Uterus (tissue), 3 donors: ENCODE measurements at regions not wholly inside any gene's neighbourhood (a gene's known extent, or its start where the extent isn't known, plus 50 kb on each side); places are given as distances from the start of the nearest gene placed in this dataset.

Experiments used
- DNase-seq, 2 donors: peaks; one replicate each; pipeline ENCODE4 v3.0.0-alpha.2; 2019 to 2020
- H3K27ac ChIP-seq, 2 donors: fragments of 200-600 bp; sonication (generic); 1 replicate in 1 of 2; 2 replicates in 1 of 2; pipeline ENCODE4 v1.5.1; 2016 to 2018
- H3K27me3 ChIP-seq, 2 donors: fragments of 200-600 bp; sonication (generic); one replicate each; pipeline ENCODE4 v1.5.1; 2018 to 2019; ENCODE audit warnings: control low read depth in 1 of 2
- H3K36me3 ChIP-seq, 2 donors: fragments of 200-600 bp; sonication (generic); one replicate each; pipeline ENCODE4 v1.5.1; 2019; ENCODE audit warnings: control low read depth in 1 of 2
- H3K4me1 ChIP-seq, 2 donors: fragments of 200-600 bp; sonication (generic); one replicate each; pipeline ENCODE4 v1.5.1; 2018 to 2019; ENCODE audit warnings: control low read depth in 1 of 2
- H3K4me3 ChIP-seq, 2 donors: fragments of 200-600 bp; sonication (generic); 1 replicate in 1 of 2; 2 replicates in 1 of 2; pipeline ENCODE4 v1.5.1; 2018 to 2019; ENCODE audit warnings: mild to moderate bottlenecking in 1 of 2
- H3K9me3 ChIP-seq, 2 donors: fragments of 200-600 bp; sonication (generic); one replicate each; pipeline ENCODE4 v1.5.1; 2019; ENCODE audit warnings: control low read depth in 1 of 2
- POLR2A ChIP-seq, 2 donors: fragments of 450-650 bp; IDR thresholded peaks; one replicate each; pipeline ENCODE4 v1.6.1; 2016; ENCODE audit warnings: antibody characterized with exemption in 2 of 2, mild to moderate bottlenecking in 1 of 2, moderate library complexity in 1 of 2
- intact Hi-C: fragments of 100-400 bp; cut with DNase I; formaldehyde crosslinking; loops from one replicate; pipeline ENCODE4 v1.15.1; 2023; ENCODE audit warnings: low total_unique reads
- TF ChIP-seq, protein P1 (sequence below), 4 experiments: fragments of 200-600 bp in 2 of 4; fragments of 450-650 bp in 2 of 4; sonication (generic) in 2 of 4; IDR thresholded peaks; one replicate each; pipeline ENCODE4 v1.5.1; 2016 to 2019; ENCODE audit warnings: antibody characterized with exemption in 4 of 4, mild to moderate bottlenecking in 2 of 4, moderate library complexity in 1 of 4
- donor health status: DM: yes; HTN: yes; CAD: no.

DNA sequence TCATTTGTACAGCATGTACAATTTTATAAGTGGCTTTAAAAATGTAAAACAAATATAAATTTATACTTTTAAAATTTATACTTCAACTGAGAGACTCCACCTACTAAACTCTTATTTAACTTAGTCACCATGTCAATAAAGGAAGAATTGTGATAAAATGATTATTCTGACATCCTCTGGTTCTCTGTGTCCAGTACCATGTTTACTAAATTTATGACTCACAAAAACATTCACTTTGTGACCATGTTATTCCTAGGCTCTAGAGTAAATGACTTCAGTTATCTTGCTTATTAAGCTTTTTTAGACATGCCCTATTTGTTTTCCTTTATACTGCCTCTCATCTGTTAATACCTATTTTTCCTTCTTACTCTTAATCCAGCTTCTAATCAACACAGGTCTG, 959.6 kb upstream of the SLC39A10 start:
- intact Hi-C loops, result no loop called here
- no peaks in the 10 kb centered on the region for H3K4me1 ChIP-seq
- no peak overlapping the region for H3K4me3 ChIP-seq
- no peaks in the 10 kb centered on the region for H3K27me3 ChIP-seq
- no peak for TF ChIP-seq POLR2A (IDR thresholded peaks at IDR 0.05)
- TF ChIP-seq, protein P1, sequence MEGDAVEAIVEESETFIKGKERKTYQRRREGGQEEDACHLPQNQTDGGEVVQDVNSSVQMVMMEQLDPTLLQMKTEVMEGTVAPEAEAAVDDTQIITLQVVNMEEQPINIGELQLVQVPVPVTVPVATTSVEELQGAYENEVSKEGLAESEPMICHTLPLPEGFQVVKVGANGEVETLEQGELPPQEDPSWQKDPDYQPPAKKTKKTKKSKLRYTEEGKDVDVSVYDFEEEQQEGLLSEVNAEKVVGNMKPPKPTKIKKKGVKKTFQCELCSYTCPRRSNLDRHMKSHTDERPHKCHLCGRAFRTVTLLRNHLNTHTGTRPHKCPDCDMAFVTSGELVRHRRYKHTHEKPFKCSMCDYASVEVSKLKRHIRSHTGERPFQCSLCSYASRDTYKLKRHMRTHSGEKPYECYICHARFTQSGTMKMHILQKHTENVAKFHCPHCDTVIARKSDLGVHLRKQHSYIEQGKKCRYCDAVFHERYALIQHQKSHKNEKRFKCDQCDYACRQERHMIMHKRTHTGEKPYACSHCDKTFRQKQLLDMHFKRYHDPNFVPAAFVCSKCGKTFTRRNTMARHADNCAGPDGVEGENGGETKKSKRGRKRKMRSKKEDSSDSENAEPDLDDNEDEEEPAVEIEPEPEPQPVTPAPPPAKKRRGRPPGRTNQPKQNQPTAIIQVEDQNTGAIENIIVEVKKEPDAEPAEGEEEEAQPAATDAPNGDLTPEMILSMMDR (IDR thresholded peaks at IDR 0.05), result no peak
- no peak for DNase-seq
- H3K9me3 ChIP-seq, result no peaks in the 10 kb centered on the region
- H3K36me3 ChIP-seq, result no peaks in the 10 kb centered on the region
- H3K27ac ChIP-seq, result no peak overlapping the region

DNA sequence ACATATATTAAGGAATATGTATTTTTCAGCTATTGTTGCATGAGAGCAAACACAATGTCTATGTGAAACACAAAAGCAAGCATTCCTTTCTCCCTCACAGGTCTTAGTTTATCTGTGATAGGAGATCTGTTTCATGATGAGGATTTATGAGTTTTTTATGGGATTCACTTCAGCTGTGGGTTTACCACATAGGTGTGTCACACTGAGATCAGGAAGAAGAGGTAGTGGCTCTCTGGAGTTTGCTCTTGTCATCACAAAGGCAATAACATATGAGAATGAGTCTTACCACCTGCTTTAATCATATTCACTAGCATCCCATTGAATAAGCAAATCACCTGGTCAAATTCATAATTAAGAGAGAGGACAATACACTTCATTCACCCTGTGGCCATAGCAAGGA, 960.3 kb upstream of the SLC39A10 start:
- H3K27ac ChIP-seq, result no peak overlapping the region
- TF ChIP-seq, protein P1 (IDR thresholded peaks at IDR 0.05), result no peak
- TF ChIP-seq POLR2A (IDR thresholded peaks at IDR 0.05), result no peak
- no peak overlapping the region for H3K4me3 ChIP-seq
- no peaks in the 10 kb centered on the region for H3K27me3 ChIP-seq
- no peak for DNase-seq
- no peaks in the 10 kb centered on the region for H3K4me1 ChIP-seq
- H3K9me3 ChIP-seq, result no peaks in the 10 kb centered on the region
- no peaks in the 10 kb centered on the region for H3K36me3 ChIP-seq
- intact Hi-C loops, result no loop called here

DNA sequence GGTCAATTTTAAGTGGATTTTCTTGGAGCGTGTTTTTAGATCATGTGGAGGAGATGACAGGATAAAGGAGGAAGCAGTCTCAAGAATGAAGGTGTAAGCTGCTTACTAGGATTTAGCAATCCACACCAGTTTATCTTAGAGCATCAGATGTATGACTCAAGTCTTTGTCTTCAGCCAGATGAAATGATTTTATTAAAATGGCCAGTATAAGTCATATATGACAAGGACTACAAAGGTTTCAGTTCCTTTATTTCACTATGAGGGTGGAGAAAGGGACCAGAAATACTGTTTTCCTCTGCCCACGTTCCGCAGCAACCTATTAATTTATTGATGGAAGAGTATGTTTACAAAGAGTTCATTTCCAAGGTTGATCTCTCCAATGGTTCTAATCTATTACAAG, 970.5 kb upstream of the SLC39A10 start:
- Histone ChIP-seq H3K36me3 (no peaks in the 10 kb centered on the region), H3K4me1 (no peaks in the 10 kb centered on the region), H3K4me3 (no peak overlapping the region), H3K9me3 (no peaks in the 10 kb centered on the region), H3K27ac (no peak overlapping the region), H3K27me3 (no peaks in the 10 kb centered on the region)
- no peak for DNase-seq
- TF ChIP-seq, protein P1 (IDR thresholded peaks at IDR 0.05), result no peak
- no peak for TF ChIP-seq POLR2A (IDR thresholded peaks at IDR 0.05)
- intact Hi-C loops, result no loop called here

DNA sequence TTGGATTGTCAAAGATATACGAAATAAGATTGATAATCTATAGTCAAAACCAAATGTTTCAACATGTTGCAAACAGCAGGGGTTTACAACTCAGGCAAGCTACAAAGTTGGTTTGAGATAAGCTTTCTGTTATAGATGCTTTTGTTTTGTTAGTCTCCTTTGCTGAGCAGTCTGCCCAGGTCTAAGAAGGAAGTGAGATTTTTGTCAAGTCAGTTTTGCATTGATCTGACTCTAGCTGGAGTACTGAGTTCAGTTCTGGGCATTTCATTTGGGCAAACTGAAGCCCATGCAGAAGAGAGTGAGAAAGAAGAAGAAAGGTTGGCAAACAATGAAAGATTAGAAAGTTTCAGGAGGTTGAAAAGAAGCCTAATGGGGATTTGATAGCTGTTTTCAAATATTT, 983.0 kb upstream of the SLC39A10 start:
- TF ChIP-seq POLR2A (IDR thresholded peaks at IDR 0.05), result no peak
- TF ChIP-seq, protein P1 (IDR thresholded peaks at IDR 0.05), result no peak
- Histone ChIP-seq H3K27ac (no peak overlapping the region), H3K4me3 (no peak overlapping the region), H3K36me3 (peaks cover 0 to 2% of the 10 kb centered on the region in 2 donors), H3K9me3 (no peaks in the 10 kb centered on the region), H3K4me1 (no peaks in the 10 kb centered on the region), H3K27me3 (no peaks in the 10 kb centered on the region)
- intact Hi-C loops, result no loop called here
- no peak for DNase-seq

DNA sequence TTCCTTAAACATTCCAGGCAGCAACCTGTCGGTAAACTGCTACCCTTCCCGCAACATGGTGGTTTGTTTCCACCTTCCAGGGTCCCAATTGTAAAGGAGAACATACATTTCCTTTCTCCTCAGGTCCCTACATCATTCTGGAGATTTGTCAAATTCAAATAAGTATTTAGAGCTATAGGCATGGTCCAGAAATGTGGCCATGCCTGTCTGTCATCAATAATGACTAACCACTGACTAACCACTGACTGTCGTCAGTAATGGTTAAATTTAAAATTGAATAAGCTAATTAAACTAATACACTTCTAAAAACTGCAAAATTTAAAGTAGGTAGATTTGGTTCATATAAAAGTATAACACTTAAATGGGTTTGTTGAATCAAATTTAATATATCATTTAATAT, 984.0 kb upstream of the SLC39A10 start:
- Histone ChIP-seq H3K27me3 (no peaks in the 10 kb centered on the region), H3K36me3 (no peaks in the 10 kb centered on the region), H3K4me1 (no peaks in the 10 kb centered on the region), H3K9me3 (no peaks in the 10 kb centered on the region), H3K27ac (no peak overlapping the region), H3K4me3 (no peak overlapping the region)
- DNase-seq, result no peak
- intact Hi-C loops, result no loop called here
- no peak for TF ChIP-seq POLR2A (IDR thresholded peaks at IDR 0.05)
- TF ChIP-seq, protein P1 (IDR thresholded peaks at IDR 0.05), result no peak
